SK-N-SH treated with all-trans-retinoic acid at 6 μM for 48 hours (cell line): ENCODE measurements at regions not wholly inside any gene's neighbourhood (a gene's known extent, or its start where the extent isn't known, plus 50 kb on each side); places are given as distances from the start of the nearest gene placed in this dataset.

ENCODE experiments used
- ATAC-seq: fragments of 200-7000 bp; cut with Tn5 transposase; 3 replicates; pipeline ENCODE4 v1.9.1; 2020; ENCODE audit warnings: mild to moderate bottlenecking, moderate library complexity
- ARNTL ChIP-seq: fragments of 450-650 bp; formaldehyde crosslinking; IDR thresholded peaks from 2 replicates; pipeline ENCODE4 v1.5.0; 2020; ENCODE audit warnings: low read depth, mild to moderate bottlenecking, moderate library complexity, borderline replicate concordance
- BACH2 ChIP-seq: fragments of 250-450 bp; sonication (Bioruptor Pico); IDR thresholded peaks from 2 replicates; pipeline ENCODE4 v1.9.0; 2021; ENCODE audit warnings: mild to moderate bottlenecking, borderline replicate concordance
- CREB5 ChIP-seq: fragments of 250-450 bp; sonication (Bioruptor Pico); IDR thresholded peaks from 2 replicates; pipeline ENCODE4 v1.5.1; 2020; ENCODE audit warnings: low read depth, mild to moderate bottlenecking, moderate library complexity
- CSDC2 ChIP-seq: fragments of 250-450 bp; sonication (Bioruptor Pico); IDR thresholded peaks from 2 replicates; pipeline ENCODE4 v1.5.0; 2020; ENCODE audit warnings: mild to moderate bottlenecking, moderate library complexity
- ESRRG ChIP-seq: fragments of 250-450 bp; sonication (Bioruptor Pico); IDR thresholded peaks from 2 replicates; pipeline ENCODE4 v1.6.1; 2021; ENCODE audit warnings: mild to moderate bottlenecking
- ISL1 ChIP-seq: fragments of 250-450 bp; sonication (Bioruptor Pico); IDR thresholded peaks from 2 replicates; pipeline ENCODE4 v2.1.2; 2022; ENCODE audit warnings: mild to moderate bottlenecking, moderate library complexity
- OSR1 ChIP-seq: fragments of 250-450 bp; sonication (Bioruptor Pico); IDR thresholded peaks from 2 replicates; pipeline ENCODE4 v1.8.0; 2022; ENCODE audit warnings: moderate library complexity, mild to moderate bottlenecking, inconsistent platforms
- PATZ1 ChIP-seq: fragments of 250-450 bp; sonication (Bioruptor Pico); IDR thresholded peaks from 2 replicates; pipeline ENCODE4 v1.8.0; 2020; ENCODE audit warnings: mild to moderate bottlenecking, moderate library complexity, borderline replicate concordance
- RARB ChIP-seq: fragments of 250-450 bp; sonication (Bioruptor Pico); IDR thresholded peaks from 2 replicates; pipeline ENCODE4 v1.8.0; 2021; ENCODE audit warnings: mild to moderate bottlenecking, moderate library complexity
- SNAI2 ChIP-seq: fragments of 250-450 bp; sonication (Bioruptor Pico); IDR thresholded peaks from 2 replicates; pipeline ENCODE4 v1.5.0; 2020; ENCODE audit warnings: mild to moderate bottlenecking, moderate library complexity
- TCF4 ChIP-seq: fragments of 250-450 bp; sonication (Bioruptor Pico); IDR thresholded peaks from 2 replicates; pipeline ENCODE4 v1.8.0; 2021; ENCODE audit warnings: mild to moderate bottlenecking, moderate library complexity, borderline replicate concordance
- TOX ChIP-seq: fragments of 250-450 bp; sonication (Bioruptor Pico); IDR thresholded peaks from 2 replicates; pipeline ENCODE4 v1.8.0; 2021; ENCODE audit warnings: mild to moderate bottlenecking, moderate library complexity, borderline replicate concordance
- TSHZ2 ChIP-seq: fragments of 250-450 bp; sonication (Bioruptor Pico); IDR thresholded peaks from 2 replicates; pipeline ENCODE4 v1.5.0; 2020; ENCODE audit warnings: mild to moderate bottlenecking, moderate library complexity
- ZC3H10 ChIP-seq: fragments of 250-450 bp; sonication (Bioruptor Pico); IDR thresholded peaks from 2 replicates; pipeline ENCODE4 v1.5.1; 2021; ENCODE audit warnings: mild to moderate bottlenecking, moderate library complexity
- ZFP3 ChIP-seq: fragments of 250-450 bp; sonication (Bioruptor Pico); IDR thresholded peaks from 2 replicates; pipeline ENCODE4 v1.5.0; 2020; ENCODE audit warnings: mild to moderate bottlenecking, moderate library complexity
- ZFP30 ChIP-seq: fragments of 450-650 bp; formaldehyde crosslinking; IDR thresholded peaks from 2 replicates; pipeline ENCODE4 v1.5.0; 2022; ENCODE audit warnings: mild to moderate bottlenecking, moderate library complexity
- ZNF565 ChIP-seq: fragments of 450-650 bp; formaldehyde crosslinking; conservative IDR thresholded peaks from 2 replicates; pipeline ENCODE4 v1.5.0; 2020; ENCODE audit warnings: low read depth, mild to moderate bottlenecking, moderate library complexity
- ZNF70 ChIP-seq: fragments of 450-650 bp; formaldehyde crosslinking; IDR thresholded peaks from 2 replicates; pipeline ENCODE4 v1.5.0; 2020; ENCODE audit warnings: mild to moderate bottlenecking, moderate library complexity
- ZNF8 ChIP-seq: fragments of 450-650 bp; formaldehyde crosslinking; IDR thresholded peaks from 2 replicates; pipeline ENCODE4 v1.5.0; 2020; ENCODE audit warnings: mild to moderate bottlenecking, moderate library complexity
- TF ChIP-seq, protein P1 (sequence below): fragments of 250-450 bp; sonication (Bioruptor Pico); IDR thresholded peaks from 2 replicates; pipeline ENCODE4 v1.8.0; 2021; ENCODE audit warnings: low read depth, mild to moderate bottlenecking, moderate library complexity, borderline replicate concordance

DNA sequence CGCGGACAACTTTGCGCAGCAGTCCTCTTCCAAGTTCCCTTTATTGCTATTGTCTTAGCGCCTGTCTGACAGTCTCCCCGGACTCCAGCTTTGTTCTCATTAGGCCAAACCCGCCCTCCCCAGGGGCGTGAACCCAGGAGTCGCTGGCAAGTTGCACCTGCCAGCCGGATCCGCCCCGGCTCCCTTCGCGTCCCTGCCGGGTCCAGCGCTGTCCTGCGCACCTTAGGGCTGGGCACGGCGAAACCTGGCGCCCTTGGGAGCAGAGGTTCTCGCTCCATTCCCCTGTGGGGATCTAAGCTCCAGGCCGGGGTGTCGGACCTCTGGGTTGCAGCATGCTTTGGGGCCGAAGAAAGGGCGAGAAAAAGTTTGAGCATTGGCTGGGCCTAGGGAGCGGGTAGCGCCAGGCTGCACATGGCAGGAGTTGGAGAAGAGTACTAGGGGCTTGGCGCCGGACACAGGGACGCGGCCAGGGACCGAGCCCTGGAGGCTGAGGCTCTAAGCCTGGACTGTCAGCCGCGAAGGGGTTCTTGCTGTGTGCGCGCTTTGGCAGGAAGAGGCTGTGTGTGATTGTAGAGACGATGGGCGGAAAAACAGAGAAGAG, 335.1 kb upstream of the THRB start (continued):
- TF ChIP-seq PATZ1 (CRISPR knock-in tag) (no peak), OSR1 (CRISPR knock-in tag) (no peak), TCF4 (no peak), TSHZ2 (no peak), ZFP3 (no peak)

GRCh38 chr3:24830230-24831152, 335.8 kb upstream of the THRB start:
- TF ChIP-seq ZNF565 (CRISPR knock-in tag), result no peak
- ATAC-seq, result peak; percentile 23; the same call in 2 of the 3 replicates

DNA sequence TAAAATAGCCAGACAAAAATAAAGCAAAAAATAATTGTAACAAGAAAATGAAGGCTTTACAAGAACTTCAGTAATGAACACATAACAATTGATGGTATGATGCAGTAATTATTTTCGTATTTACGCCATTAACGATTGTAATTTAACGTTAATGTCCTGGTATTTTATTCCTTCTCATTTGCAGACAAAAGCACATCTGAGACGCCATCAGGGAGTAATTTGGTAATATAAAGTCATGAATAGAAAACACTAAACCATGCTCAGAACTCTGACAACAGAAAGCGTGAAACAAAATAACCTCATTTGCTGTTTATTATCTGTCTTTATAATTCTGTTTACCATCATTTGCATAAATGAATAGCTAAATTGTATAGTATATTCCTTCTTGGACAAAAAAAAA, 336.6 kb upstream of the THRB start:
- ATAC-seq, result no peak
- no peak for TF ChIP-seq BACH2
- no peak for TF ChIP-seq ISL1 (CRISPR knock-in tag)
- TF ChIP-seq CREB5 (CRISPR knock-in tag), result no peak
- no peak for TF ChIP-seq ZC3H10
- no peak for TF ChIP-seq ZNF8
- no peak for TF ChIP-seq ZFP3
- no peak for TF ChIP-seq ZFP30 (CRISPR knock-in tag)
- no peak for TF ChIP-seq SNAI2
- no peak for TF ChIP-seq ESRRG (CRISPR knock-in tag)
- TF ChIP-seq TSHZ2, result no peak
- no peak for TF ChIP-seq CSDC2 (CRISPR knock-in tag)
- TF ChIP-seq ARNTL (CRISPR knock-in tag), result no peak
- TF ChIP-seq RARB (CRISPR knock-in tag), result no peak
- no peak for TF ChIP-seq PATZ1 (CRISPR knock-in tag)
- TF ChIP-seq TOX, result no peak
- TF ChIP-seq TCF4, result no peak
- no peak for TF ChIP-seq ZNF70 (CRISPR knock-in tag)
- TF ChIP-seq, protein P1, sequence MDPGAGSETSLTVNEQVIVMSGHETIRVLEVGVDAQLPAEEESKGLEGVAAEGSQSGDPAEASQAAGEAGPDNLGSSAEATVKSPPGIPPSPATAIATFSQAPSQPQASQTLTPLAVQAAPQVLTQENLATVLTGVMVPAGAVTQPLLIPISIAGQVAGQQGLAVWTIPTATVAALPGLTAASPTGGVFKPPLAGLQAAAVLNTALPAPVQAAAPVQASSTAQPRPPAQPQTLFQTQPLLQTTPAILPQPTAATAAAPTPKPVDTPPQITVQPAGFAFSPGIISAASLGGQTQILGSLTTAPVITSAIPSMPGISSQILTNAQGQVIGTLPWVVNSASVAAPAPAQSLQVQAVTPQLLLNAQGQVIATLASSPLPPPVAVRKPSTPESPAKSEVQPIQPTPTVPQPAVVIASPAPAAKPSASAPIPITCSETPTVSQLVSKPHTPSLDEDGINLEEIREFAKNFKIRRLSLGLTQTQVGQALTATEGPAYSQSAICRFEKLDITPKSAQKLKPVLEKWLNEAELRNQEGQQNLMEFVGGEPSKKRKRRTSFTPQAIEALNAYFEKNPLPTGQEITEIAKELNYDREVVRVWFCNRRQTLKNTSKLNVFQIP (CRISPR knock-in tag), result no peak
- TF ChIP-seq, all 23 proteins: peak for 0
